Astrocyte (in vitro differentiated cells and primary cell): ENCODE measurements at regions not wholly inside any gene's neighbourhood (a gene's known extent, or its start where the extent isn't known, plus 50 kb on each side); places are given as distances from the start of the nearest gene placed in this dataset.

Experiments used
- DNase-seq: peaks from one replicate; pipeline ENCODE4 v3.0.0-alpha.2; 2010; ENCODE audit warnings: low read depth
- FAIRE-seq: peaks from 2 replicates; lab custom pipeline; 2011; peaks lifted over from hg19 to GRCh38; lab: Jason Lieb, UNC
- H2AFZ ChIP-seq: 2 replicates; pipeline ENCODE4 v1.6.0; 2012; ENCODE audit warnings: low read depth, low read length, inconsistent platforms
- H3K27ac ChIP-seq: 2 replicates; pipeline ENCODE4 v1.5.1; 2011; ENCODE audit warnings: low read depth, low read length, inconsistent platforms
- H3K27me3 ChIP-seq: 2 replicates; pipeline ENCODE4 v1.6.0; 2011; ENCODE audit warnings: low read length, inconsistent platforms; ENCODE audit not compliant: insufficient read depth
- H3K36me3 ChIP-seq: 2 replicates; pipeline ENCODE4 v1.5.1; 2011; ENCODE audit warnings: low read length, inconsistent platforms; ENCODE audit not compliant: insufficient read depth
- H3K4me1 ChIP-seq: 2 replicates; pipeline ENCODE4 v1.5.1; 2011; ENCODE audit warnings: low read length, inconsistent platforms; ENCODE audit not compliant: insufficient read depth
- H3K4me2 ChIP-seq: 2 replicates; pipeline ENCODE4 v1.6.0; 2012; ENCODE audit warnings: low read length, inconsistent platforms
- H3K4me3 ChIP-seq: 2 replicates; pipeline ENCODE4 v1.5.1; 2011; ENCODE audit warnings: low read depth, mild to moderate bottlenecking, low read length, inconsistent platforms; ENCODE audit not compliant: insufficient read depth
- H3K79me2 ChIP-seq: 2 replicates; pipeline ENCODE4 v1.6.0; 2012; ENCODE audit warnings: mild to moderate bottlenecking, low read length, inconsistent platforms; ENCODE audit not compliant: insufficient read depth
- H3K9ac ChIP-seq: 2 replicates; pipeline ENCODE4 v1.6.0; 2012; ENCODE audit warnings: mild to moderate bottlenecking, low read length, inconsistent platforms
- H3K9me3 ChIP-seq: 2 replicates; pipeline ENCODE4 v1.5.1; 2012; ENCODE audit warnings: low read depth, mild to moderate bottlenecking, low read length, inconsistent platforms; ENCODE audit not compliant: insufficient read depth
- H4K20me1 ChIP-seq: 2 replicates; pipeline ENCODE4 v1.6.0; 2012; ENCODE audit warnings: low read length, inconsistent platforms; ENCODE audit not compliant: insufficient read depth
- H3K27ac Mint-ChIP-seq: one replicate; pipeline ENCODE4 v1.8.0; 2021; ENCODE audit warnings: mild to moderate bottlenecking, mixed read lengths; ENCODE audit not compliant: unreplicated experiment
- H3K27me3 Mint-ChIP-seq: one replicate; pipeline ENCODE4 v1.8.0; 2021; ENCODE audit warnings: low read depth, mixed read lengths; ENCODE audit not compliant: unreplicated experiment
- H3K36me3 Mint-ChIP-seq: one replicate; pipeline ENCODE4 v1.8.0; 2021; ENCODE audit warnings: low read depth, mixed read lengths; ENCODE audit not compliant: unreplicated experiment
- H3K4me1 Mint-ChIP-seq: one replicate; pipeline ENCODE4 v1.8.0; 2021; ENCODE audit warnings: low read depth, mixed read lengths; ENCODE audit not compliant: unreplicated experiment
- H3K4me3 Mint-ChIP-seq: one replicate; pipeline ENCODE4 v1.8.0; 2021; ENCODE audit warnings: mild to moderate bottlenecking, moderate library complexity, mixed read lengths; ENCODE audit not compliant: unreplicated experiment
- H3K9me3 Mint-ChIP-seq: one replicate; pipeline ENCODE4 v1.8.0; 2021; ENCODE audit warnings: mild to moderate bottlenecking, mixed read lengths; ENCODE audit not compliant: unreplicated experiment
- EZH2 ChIP-seq: IDR thresholded peaks from 2 replicates; pipeline ENCODE4 v1.6.1; 2012; ENCODE audit warnings: mild to moderate bottlenecking, low read length, inconsistent platforms; ENCODE audit not compliant: insufficient read depth
- TF ChIP-seq, protein P1 (sequence below): IDR thresholded peaks from 2 replicates; pipeline ENCODE4 v1.5.1; 2011; ENCODE audit warnings: low read depth, mild to moderate bottlenecking, inconsistent platforms, low read length, moderate library complexity; ENCODE audit not compliant: insufficient read depth

GRCh38 chr5:100407053-100407452, 128.1 kb upstream of the FAM174A start:
- Mint-ChIP-seq H3K27me3 (no peaks in the 10 kb centered on the region), H3K27ac (no peak overlapping the region), H3K9me3 (no peaks in the 10 kb centered on the region), H3K36me3 (no peaks in the 10 kb centered on the region), H3K4me3 (no peak overlapping the region), H3K4me1 (peaks cover 3% of the 10 kb centered on the region)
- DNase-seq (no peak), FAIRE-seq (no peak)
- Histone ChIP-seq H3K27ac (no peak overlapping the region), H3K9ac (no peak overlapping the region), H4K20me1 (no peaks in the 10 kb centered on the region), H3K27me3 (no peaks in the 10 kb centered on the region), H3K4me1 (no peaks in the 10 kb centered on the region), H3K4me3 (no peak overlapping the region), H3K36me3 (no peaks in the 10 kb centered on the region), H3K9me3 (no peaks in the 10 kb centered on the region), H3K4me2 (no peak overlapping the region), H3K79me2 (no peaks in the 10 kb centered on the region), H2AFZ (no peak overlapping the region)
- TF ChIP-seq EZH2: no peak
- TF ChIP-seq, protein P1, sequence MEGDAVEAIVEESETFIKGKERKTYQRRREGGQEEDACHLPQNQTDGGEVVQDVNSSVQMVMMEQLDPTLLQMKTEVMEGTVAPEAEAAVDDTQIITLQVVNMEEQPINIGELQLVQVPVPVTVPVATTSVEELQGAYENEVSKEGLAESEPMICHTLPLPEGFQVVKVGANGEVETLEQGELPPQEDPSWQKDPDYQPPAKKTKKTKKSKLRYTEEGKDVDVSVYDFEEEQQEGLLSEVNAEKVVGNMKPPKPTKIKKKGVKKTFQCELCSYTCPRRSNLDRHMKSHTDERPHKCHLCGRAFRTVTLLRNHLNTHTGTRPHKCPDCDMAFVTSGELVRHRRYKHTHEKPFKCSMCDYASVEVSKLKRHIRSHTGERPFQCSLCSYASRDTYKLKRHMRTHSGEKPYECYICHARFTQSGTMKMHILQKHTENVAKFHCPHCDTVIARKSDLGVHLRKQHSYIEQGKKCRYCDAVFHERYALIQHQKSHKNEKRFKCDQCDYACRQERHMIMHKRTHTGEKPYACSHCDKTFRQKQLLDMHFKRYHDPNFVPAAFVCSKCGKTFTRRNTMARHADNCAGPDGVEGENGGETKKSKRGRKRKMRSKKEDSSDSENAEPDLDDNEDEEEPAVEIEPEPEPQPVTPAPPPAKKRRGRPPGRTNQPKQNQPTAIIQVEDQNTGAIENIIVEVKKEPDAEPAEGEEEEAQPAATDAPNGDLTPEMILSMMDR: no peak

GRCh38 chr5:100406640-100407039, 128.5 kb upstream of the FAM174A start:
- peaks cover 6% of the 10 kb centered on the region for H3K4me1 Mint-ChIP-seq
- no peaks in the 10 kb centered on the region for H3K36me3 ChIP-seq
- no peak overlapping the region for H3K27ac ChIP-seq
- H3K4me1 ChIP-seq: no peaks in the 10 kb centered on the region
- no peak overlapping the region for H3K4me3 Mint-ChIP-seq
- H3K27ac Mint-ChIP-seq: no peak overlapping the region
- H3K36me3 Mint-ChIP-seq: no peaks in the 10 kb centered on the region
- no peaks in the 10 kb centered on the region for H4K20me1 ChIP-seq
- H3K9ac ChIP-seq: no peak overlapping the region
- TF ChIP-seq EZH2: no peak
- TF ChIP-seq, protein P1: no peak
- no peak overlapping the region for H2AFZ ChIP-seq
- peak; percentile 30 for DNase-seq
- no peaks in the 10 kb centered on the region for H3K9me3 Mint-ChIP-seq
- H3K27me3 Mint-ChIP-seq: no peaks in the 10 kb centered on the region
- H3K4me2 ChIP-seq: no peak overlapping the region
- no peak for FAIRE-seq
- no peaks in the 10 kb centered on the region for H3K79me2 ChIP-seq
- no peaks in the 10 kb centered on the region for H3K9me3 ChIP-seq
- H3K4me3 ChIP-seq: no peak overlapping the region
- no peaks in the 10 kb centered on the region for H3K27me3 ChIP-seq

GRCh38 chr5:100402071-100402470, 133.1 kb upstream of the FAM174A start:
- Histone ChIP-seq H3K4me1 (no peaks in the 10 kb centered on the region), H3K4me3 (no peak overlapping the region), H3K27ac (no peak overlapping the region), H3K79me2 (no peaks in the 10 kb centered on the region), H3K36me3 (no peaks in the 10 kb centered on the region), H4K20me1 (no peaks in the 10 kb centered on the region), H2AFZ (no peak overlapping the region), H3K9ac (no peak overlapping the region), H3K27me3 (no peaks in the 10 kb centered on the region), H3K4me2 (no peak overlapping the region), H3K9me3 (no peaks in the 10 kb centered on the region)
- FAIRE-seq (no peak), DNase-seq (no peak)
- H3K9me3 Mint-ChIP-seq: no peaks in the 10 kb centered on the region
- no peak overlapping the region for H3K27ac Mint-ChIP-seq
- H3K27me3 Mint-ChIP-seq: no peaks in the 10 kb centered on the region
- H3K36me3 Mint-ChIP-seq: no peaks in the 10 kb centered on the region
- H3K4me3 Mint-ChIP-seq: no peak overlapping the region
- TF ChIP-seq, protein P1: no peak
- no peak for TF ChIP-seq EZH2
- H3K4me1 Mint-ChIP-seq: peaks cover 6% of the 10 kb centered on the region
